HT-29 (cell line): ENCODE measurements at regions not wholly inside any gene's neighbourhood (a gene's known extent, or its start where the extent isn't known, plus 50 kb on each side); places are given as distances from the start of the nearest gene placed in this dataset.

Source experiments
- DNase-seq: peaks from one replicate; pipeline ENCODE4 v3.0.0-alpha.2; 2015; ENCODE audit warnings: low spot score

DNA sequence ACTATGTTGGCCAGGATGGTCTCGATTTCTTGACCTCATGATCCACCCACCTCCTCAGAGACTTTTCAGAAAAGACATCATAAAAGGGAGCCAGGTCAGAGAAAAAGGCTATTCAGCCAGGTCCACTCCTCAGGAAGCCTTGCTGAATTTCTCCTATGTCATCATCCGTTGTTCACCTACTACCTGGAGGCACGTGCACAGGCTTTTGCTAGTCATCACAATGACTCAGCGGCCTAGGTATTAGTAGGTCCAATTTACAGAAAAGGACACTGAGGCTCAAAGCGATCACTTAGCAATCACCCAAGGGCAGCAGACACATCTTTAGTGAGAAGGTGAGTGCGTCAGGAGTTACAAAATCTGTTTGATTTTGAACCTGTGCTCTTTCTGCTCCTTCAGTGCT lies 72.3 kb upstream of the RAD23B start:
- no peak for DNase-seq

GRCh38 chr9:107211284-107211923 lies 71.7 kb upstream of the RAD23B start:
- no peak for DNase-seq

- no peak for DNase-seq
Observed at GRCh38 chr9:107212613-107213012, 70.5 kb upstream of the RAD23B start.

DNA sequence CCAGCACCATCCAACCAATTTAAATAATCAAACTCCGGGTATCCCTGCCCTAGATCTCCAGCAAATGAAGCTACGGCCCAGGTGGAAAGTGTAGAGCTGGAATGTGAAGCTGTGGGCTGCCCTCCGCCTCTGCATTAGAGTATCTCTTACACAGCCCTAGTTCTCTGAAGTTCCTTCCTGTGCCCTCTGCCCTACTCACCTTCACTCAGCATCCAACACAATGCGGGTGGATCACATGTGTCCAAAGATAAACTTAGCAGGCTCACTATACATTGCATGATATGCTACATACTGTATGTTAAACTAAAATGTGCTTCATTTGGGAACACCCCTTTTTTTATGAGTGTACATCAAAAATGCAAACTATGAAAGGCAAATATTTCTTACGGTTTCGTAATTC lies 70.0 kb upstream of the RAD23B start:
- peak; percentile 71 for DNase-seq

- peak; percentile 80 for DNase-seq
Observed at GRCh38 chr9:107213561-107214028, 69.5 kb upstream of the RAD23B start.

DNA sequence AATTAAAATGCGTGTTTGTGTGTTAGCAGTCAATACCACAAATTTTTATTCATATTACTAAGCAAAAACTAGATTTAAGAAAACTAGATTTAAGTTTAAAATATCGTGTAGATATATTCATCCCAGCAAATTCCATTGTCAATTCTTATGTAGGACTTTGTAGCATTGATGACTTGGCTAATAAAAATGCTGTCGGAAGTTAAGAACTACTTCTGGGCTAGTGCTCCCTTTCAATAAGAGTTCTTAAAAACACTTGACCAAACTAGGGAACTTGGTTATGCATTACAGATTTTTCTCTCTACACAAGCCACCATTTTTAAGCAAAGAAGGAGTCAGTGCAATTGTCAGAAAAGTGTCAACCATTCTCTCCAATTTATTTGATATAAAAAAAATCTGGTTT lies 68.7 kb upstream of the RAD23B start:
- no peak for DNase-seq

DNA sequence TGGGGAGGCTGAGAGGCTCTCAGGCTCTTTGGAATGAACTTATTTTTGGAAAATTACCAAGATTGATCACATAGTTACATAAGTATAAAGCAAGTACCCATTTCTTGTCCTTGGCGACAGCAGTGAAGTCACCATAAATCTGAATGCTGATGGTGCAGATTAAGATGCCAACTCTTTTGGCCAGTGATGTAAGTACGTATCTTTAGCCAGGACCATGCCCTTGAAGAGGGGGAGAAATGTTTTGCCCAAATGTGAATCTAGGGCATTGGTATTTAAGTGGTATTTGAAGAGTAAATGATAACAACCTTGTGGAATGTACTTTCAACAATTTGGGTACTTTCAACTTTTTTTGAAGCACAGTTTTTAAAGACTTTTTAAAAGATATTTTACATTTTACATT lies 68.2 kb upstream of the RAD23B start:
- DNase-seq = no peak

DNA sequence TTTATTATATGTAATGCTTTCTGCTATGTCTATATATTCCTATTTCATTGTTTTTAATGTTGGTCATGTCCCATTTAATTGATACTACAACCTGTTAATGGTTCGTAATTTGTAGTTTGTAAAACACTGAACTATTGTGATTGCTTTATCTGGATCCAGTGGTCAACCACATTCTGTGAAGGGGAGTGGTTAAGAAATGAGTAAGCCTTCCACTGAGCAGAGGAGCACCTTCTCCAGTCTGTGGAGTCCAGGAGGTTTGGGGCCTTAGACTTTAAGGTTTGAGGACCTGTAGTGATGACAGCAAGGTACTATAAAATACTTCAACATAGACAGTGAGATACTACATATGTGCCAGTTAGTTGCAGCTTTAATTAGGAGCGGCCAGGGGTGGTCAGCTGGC lies 67.7 kb upstream of the RAD23B start:
- DNase-seq = no peak

- DNase-seq = no peak
Observed at GRCh38 chr9:107216329-107216728, 66.8 kb upstream of the RAD23B start.

GRCh38 chr9:107218829-107219485 lies 64.1 kb upstream of the RAD23B start:
- no peak for DNase-seq

- no peak for DNase-seq
Observed at GRCh38 chr9:107219486-107220077, 63.5 kb upstream of the RAD23B start.

- DNase-seq = no peak
Observed at GRCh38 chr9:107221321-107221720, 61.8 kb upstream of the RAD23B start.

DNA sequence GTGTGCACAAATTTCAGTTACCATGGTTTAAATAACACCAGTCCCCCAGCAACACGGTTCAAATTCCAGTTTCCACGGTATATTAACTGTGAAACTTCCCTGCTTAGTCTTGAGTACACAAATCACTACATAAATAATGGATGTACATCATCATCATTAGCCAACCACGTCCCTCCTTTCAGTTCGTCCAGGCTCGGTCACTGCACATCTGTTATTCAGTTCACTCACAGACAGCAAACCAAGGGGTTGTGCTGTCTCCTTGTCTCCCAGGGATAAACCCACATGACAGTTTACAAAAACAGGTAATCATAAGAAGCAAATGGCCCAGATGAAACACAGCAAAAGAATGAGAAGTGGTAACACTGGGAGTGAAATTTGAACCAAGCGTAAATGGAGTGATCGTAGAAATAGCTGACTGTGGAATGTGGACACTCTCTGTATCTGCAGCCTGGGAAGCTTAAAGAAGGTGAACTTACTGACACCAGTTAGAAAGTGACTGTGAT lies 61.0 kb upstream of the RAD23B start:
- DNase-seq = peak; percentile 31

DNA sequence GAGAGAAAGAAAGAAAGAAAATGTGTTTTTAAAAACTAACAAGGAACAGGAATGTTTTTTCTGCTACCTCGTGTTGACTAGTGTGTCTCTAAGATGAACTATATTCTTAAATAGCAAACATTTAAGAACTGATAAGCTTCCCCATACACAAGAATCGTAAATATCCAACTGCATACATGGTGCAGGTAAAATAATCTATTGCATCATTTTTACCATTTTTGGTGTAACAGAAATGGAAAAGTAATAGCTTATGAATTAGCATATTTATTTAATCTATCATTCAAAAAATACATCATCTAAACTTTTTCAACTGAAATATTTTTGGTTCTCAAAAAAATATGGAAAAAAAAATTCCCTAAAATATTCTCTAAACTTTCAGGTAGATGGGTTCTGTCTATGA lies 59.7 kb upstream of the RAD23B start:
- DNase-seq = no peak

- DNase-seq = no peak
Observed at GRCh38 chr9:107224252-107224651, 58.8 kb upstream of the RAD23B start.

- DNase-seq = no peak
Observed at GRCh38 chr9:107226421-107226820, 56.7 kb upstream of the RAD23B start.

DNA sequence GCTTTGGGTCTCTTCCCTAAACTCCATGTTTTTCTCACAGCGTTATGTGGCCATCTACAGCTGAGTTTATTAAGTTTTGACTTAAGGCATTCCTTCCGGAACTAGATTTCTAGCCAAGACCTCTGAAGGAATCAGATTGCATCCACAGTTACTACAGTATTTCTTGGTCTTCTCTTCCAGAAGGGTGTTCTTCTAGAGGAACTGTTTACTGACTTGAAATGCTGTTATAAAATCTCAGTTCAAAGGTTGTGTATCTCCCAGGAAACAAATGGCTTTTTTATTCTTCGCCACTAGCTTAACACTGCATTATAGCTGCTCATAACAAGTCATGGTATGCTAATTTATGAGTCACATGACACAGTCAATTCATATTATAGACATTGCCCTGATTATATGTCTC lies 55.3 kb upstream of the RAD23B start:
- DNase-seq = peak; percentile 42

DNA sequence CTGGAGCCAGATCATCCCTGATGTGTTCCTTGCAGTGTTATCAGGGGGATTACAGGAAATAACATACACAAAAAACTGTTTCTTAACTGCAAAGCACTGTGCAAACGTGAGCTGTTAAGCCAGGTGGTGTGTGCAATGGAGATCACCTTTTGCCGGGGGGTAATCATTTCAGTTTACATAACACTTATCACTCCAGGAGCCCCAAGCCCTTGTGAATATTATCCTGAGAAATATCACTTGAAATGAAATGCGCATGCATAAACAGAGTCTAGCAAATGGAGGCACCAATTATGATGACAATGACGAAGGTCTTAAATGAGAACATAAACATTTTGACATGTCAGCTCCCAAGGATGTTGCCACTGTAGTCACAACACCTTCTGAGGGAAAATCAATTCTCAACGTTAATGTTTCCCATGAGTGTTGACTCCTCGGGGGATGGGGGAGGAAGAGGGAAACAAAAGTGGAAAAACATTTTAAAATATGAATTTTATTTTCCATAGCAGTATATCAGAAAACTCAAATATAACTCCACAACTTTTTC lies 54.5 kb upstream of the RAD23B start:
- no peak for DNase-seq

GRCh38 chr9:107229241-107229741 lies 53.8 kb upstream of the RAD23B start:
- DNase-seq = no peak
